HL-60 (cell line): ENCODE measurements at regions not wholly inside any gene's neighbourhood (a gene's known extent, or its start where the extent isn't known, plus 50 kb on each side); places are given as distances from the start of the nearest gene placed in this dataset.

Source experiments
- DNase-seq, 2 experiments: peaks; one replicate each; pipeline ENCODE4 v3.0.0-alpha.2; 2010 to 2020; ENCODE audit warnings: low read depth in 1 of 2, low spot score in 1 of 2
- H3K27ac ChIP-seq: fragments of 250-450 bp; sonication (Bioruptor Pico); replicated peaks from 2 replicates; pipeline ENCODE4 v1.5.1; 2020; ENCODE audit warnings: mild to moderate bottlenecking, moderate library complexity
- H3K27me3 ChIP-seq: fragments of 250-450 bp; sonication (Bioruptor Pico); 2 replicates; pipeline ENCODE4 v1.5.1; 2021; ENCODE audit warnings: mild to moderate bottlenecking, moderate library complexity; ENCODE audit not compliant: insufficient read depth, poor library complexity, severe bottlenecking
- H3K4me3 ChIP-seq: replicated peaks from 2 replicates; pipeline ENCODE4 v1.5.1; 2011; ENCODE audit warnings: mild to moderate bottlenecking, control low read depth, low read length; ENCODE audit not compliant: insufficient read depth
- GABPA ChIP-seq: IDR thresholded peaks from 2 replicates; pipeline ENCODE4 v1.6.1; 2012; ENCODE audit warnings: low read depth
- POLR2AphosphoS5 ChIP-seq: IDR thresholded peaks from 2 replicates; pipeline ENCODE4 v1.6.1; 2012; ENCODE audit warnings: low read depth
- REST ChIP-seq: IDR thresholded peaks from 2 replicates; pipeline ENCODE4 v1.6.1; 2012; ENCODE audit warnings: low read depth; ENCODE audit not compliant: insufficient replicate concordance
- SPI1 ChIP-seq: IDR thresholded peaks from 2 replicates; pipeline ENCODE4 v1.6.1; 2012; ENCODE audit warnings: low read depth, mild to moderate bottlenecking, borderline replicate concordance
- TF ChIP-seq, protein P1 (sequence below): IDR thresholded peaks from one replicate; pipeline ENCODE4 v1.5.1; 2011; ENCODE audit warnings: low read length, control low read depth, inconsistent platforms; ENCODE audit not compliant: insufficient read depth

GRCh38 chr17:33785281-33785680 is 469.8 kb upstream of the CCL2 start:
- Histone ChIP-seq H3K27me3 (no peaks in the 10 kb centered on the region), H3K4me3 (no peak overlapping the region), H3K27ac (no peak overlapping the region)
- no peak for DNase-seq
- TF ChIP-seq, protein P1, sequence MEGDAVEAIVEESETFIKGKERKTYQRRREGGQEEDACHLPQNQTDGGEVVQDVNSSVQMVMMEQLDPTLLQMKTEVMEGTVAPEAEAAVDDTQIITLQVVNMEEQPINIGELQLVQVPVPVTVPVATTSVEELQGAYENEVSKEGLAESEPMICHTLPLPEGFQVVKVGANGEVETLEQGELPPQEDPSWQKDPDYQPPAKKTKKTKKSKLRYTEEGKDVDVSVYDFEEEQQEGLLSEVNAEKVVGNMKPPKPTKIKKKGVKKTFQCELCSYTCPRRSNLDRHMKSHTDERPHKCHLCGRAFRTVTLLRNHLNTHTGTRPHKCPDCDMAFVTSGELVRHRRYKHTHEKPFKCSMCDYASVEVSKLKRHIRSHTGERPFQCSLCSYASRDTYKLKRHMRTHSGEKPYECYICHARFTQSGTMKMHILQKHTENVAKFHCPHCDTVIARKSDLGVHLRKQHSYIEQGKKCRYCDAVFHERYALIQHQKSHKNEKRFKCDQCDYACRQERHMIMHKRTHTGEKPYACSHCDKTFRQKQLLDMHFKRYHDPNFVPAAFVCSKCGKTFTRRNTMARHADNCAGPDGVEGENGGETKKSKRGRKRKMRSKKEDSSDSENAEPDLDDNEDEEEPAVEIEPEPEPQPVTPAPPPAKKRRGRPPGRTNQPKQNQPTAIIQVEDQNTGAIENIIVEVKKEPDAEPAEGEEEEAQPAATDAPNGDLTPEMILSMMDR: no peak
- no peak for TF ChIP-seq REST
- TF ChIP-seq SPI1: no peak
- TF ChIP-seq GABPA: no peak
- no peak for TF ChIP-seq POLR2AphosphoS5

DNA sequence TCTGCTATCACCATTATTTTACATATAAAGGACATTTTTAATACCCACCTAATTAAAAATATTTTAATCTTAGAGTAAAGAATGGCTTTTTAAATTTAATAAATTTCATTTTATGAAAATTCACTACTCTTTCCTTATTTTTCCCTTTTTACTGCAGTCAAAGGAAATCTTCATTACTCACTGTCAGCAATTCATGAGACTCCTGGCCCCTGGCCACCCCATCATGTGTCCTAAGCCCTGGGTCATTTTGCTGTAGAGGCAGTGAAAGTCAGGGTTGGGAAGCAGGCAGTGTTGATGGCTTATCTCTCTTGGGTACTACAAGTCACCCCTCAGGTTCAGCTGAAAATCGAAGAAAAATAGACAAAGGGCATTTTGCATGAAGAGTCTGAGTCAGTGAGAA is 468.6 kb upstream of the CCL2 start:
- H3K4me3 ChIP-seq: no peak overlapping the region
- TF ChIP-seq, protein P1: no peak
- no peak for TF ChIP-seq SPI1
- no peak for TF ChIP-seq POLR2AphosphoS5
- TF ChIP-seq GABPA: no peak
- no peak for TF ChIP-seq REST
- no peaks in the 10 kb centered on the region for H3K27me3 ChIP-seq
- H3K27ac ChIP-seq: no peak overlapping the region
- no peak for DNase-seq

DNA sequence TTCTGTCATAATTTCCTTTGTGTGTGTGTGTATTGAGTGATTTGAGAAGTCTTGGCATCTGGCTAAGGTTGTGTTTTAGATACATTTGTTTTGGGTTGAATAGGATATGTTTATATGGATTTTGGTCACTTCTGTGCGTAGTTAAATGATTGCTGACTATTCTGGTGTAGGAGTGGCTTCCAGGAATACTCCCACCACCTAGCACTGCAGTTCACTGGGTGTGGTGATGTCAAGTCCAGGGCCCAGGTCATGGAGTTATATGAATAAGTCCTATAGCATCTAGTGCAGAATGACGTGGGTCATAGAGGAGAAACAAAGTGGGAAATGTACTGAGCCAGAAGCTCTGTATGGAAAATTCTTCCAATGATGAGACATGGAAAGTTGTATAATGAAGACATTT is 465.4 kb upstream of the CCL2 start:
- Histone ChIP-seq H3K27me3 (no peaks in the 10 kb centered on the region), H3K27ac (no peak overlapping the region), H3K4me3 (no peak overlapping the region)
- DNase-seq: no peak
- TF ChIP-seq, protein P1: no peak
- TF ChIP-seq REST: no peak
- no peak for TF ChIP-seq GABPA
- TF ChIP-seq POLR2AphosphoS5: no peak
- no peak for TF ChIP-seq SPI1
